ENCODE measurements at regions not wholly inside any gene's neighbourhood (a gene's known extent, or its start where the extent isn't known, plus 50 kb on each side); places are given as distances from the start of the nearest gene placed in this dataset.

GRCh38 chr6:71544906-71545305 lies 256.3 kb downstream of the OGFRL1 start:
- no peak for TF ChIP-seq ZNF621 (tag by site-specific recombination; IDR thresholded peaks at IDR 0.05)
- TF ChIP-seq ZNF394 (tag by site-specific recombination; IDR thresholded peaks at IDR 0.05; ENCODE audit: borderline replicate concordance): no peak
- no peak for TF ChIP-seq CTCF (tag by site-specific recombination; IDR thresholded peaks at IDR 0.05)
- no peak for TF ChIP-seq PATZ1 (tag by site-specific recombination; IDR thresholded peaks at IDR 0.05)
- no peak for TF ChIP-seq ZNF529 (tag by site-specific recombination; IDR thresholded peaks at IDR 0.05; ENCODE audit: insufficient replicate concordance)
- TF ChIP-seq ZNF350 (tag by site-specific recombination; IDR thresholded peaks at IDR 0.05): no peak
- no peak for TF ChIP-seq PRDM10 (tag by site-specific recombination; IDR thresholded peaks at IDR 0.05)
